K562 (cell line): ENCODE measurements at regions not wholly inside any gene's neighbourhood (a gene's known extent, or its start where the extent isn't known, plus 50 kb on each side); places are given as distances from the start of the nearest gene placed in this dataset.

Source experiments
- BRD9 ChIP-seq: fragments of 450-650 bp; IDR thresholded peaks from 2 replicates; pipeline ENCODE4 v1.6.1; 2018; ENCODE audit warnings: low read depth; ENCODE audit not compliant: partially characterized antibody
- FOXJ3 ChIP-seq: sonication (generic); formaldehyde crosslinking; IDR thresholded peaks from 2 replicates; pipeline ENCODE4 v1.4.0; 2020; ENCODE audit warnings: mild to moderate bottlenecking, missing genetic modification reagents
- GATAD2A ChIP-seq: fragments of 450-650 bp; IDR thresholded peaks from 2 replicates; pipeline ENCODE4 v1.6.1; 2017
- ZBTB33 ChIP-seq: sonication (generic); formaldehyde crosslinking; IDR thresholded peaks from 2 replicates; pipeline ENCODE4 v1.8.1; 2023; ENCODE audit warnings: mild to moderate bottlenecking, missing genetic modification reagents
- ZNF778 ChIP-seq: fragments of 450-650 bp; formaldehyde crosslinking; IDR thresholded peaks from 2 replicates; pipeline ENCODE4 v1.4.0; 2020; ENCODE audit warnings: mild to moderate bottlenecking, moderate library complexity
- TF ChIP-seq, protein P1 (sequence below): sonication (generic); formaldehyde crosslinking; IDR thresholded peaks from 2 replicates; pipeline ENCODE4 v1.8.0; 2023; ENCODE audit warnings: missing genetic modification reagents, mild to moderate bottlenecking, borderline replicate concordance

DNA sequence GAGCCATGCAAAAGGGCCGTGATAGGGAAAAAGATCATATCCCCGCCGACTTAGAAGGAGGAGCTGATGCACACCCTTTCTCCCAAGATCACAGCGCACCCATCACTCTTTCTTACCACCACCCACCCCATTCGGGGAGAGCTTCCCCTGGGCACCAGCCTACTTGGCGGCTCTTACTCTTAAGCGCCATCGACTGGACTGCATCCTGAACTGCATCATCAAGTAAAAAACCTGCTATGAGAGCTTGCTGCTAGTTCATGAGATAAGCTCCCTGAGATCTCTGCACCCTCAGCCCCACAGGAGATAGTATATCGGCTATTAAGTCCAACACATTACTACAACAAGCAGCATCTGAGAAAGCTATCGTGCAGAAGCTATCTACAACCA lies 125.1 kb downstream of the BARHL2 start (continued):
- TF ChIP-seq, protein P1, sequence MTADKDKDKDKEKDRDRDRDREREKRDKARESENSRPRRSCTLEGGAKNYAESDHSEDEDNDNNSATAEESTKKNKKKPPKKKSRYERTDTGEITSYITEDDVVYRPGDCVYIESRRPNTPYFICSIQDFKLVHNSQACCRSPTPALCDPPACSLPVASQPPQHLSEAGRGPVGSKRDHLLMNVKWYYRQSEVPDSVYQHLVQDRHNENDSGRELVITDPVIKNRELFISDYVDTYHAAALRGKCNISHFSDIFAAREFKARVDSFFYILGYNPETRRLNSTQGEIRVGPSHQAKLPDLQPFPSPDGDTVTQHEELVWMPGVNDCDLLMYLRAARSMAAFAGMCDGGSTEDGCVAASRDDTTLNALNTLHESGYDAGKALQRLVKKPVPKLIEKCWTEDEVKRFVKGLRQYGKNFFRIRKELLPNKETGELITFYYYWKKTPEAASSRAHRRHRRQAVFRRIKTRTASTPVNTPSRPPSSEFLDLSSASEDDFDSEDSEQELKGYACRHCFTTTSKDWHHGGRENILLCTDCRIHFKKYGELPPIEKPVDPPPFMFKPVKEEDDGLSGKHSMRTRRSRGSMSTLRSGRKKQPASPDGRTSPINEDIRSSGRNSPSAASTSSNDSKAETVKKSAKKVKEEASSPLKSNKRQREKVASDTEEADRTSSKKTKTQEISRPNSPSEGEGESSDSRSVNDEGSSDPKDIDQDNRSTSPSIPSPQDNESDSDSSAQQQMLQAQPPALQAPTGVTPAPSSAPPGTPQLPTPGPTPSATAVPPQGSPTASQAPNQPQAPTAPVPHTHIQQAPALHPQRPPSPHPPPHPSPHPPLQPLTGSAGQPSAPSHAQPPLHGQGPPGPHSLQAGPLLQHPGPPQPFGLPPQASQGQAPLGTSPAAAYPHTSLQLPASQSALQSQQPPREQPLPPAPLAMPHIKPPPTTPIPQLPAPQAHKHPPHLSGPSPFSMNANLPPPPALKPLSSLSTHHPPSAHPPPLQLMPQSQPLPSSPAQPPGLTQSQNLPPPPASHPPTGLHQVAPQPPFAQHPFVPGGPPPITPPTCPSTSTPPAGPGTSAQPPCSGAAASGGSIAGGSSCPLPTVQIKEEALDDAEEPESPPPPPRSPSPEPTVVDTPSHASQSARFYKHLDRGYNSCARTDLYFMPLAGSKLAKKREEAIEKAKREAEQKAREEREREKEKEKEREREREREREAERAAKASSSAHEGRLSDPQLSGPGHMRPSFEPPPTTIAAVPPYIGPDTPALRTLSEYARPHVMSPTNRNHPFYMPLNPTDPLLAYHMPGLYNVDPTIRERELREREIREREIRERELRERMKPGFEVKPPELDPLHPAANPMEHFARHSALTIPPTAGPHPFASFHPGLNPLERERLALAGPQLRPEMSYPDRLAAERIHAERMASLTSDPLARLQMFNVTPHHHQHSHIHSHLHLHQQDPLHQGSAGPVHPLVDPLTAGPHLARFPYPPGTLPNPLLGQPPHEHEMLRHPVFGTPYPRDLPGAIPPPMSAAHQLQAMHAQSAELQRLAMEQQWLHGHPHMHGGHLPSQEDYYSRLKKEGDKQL (CRISPR knock-in tag): no peak
- no peak for TF ChIP-seq ZBTB33 (CRISPR knock-in tag)
- no peak for TF ChIP-seq ZNF778 (CRISPR knock-in tag)
- no peak for TF ChIP-seq FOXJ3 (CRISPR knock-in tag)
- no peak for TF ChIP-seq BRD9
- no peak for TF ChIP-seq GATAD2A
